ENCODE measurements at regions not wholly inside any gene's neighbourhood (a gene's known extent, or its start where the extent isn't known, plus 50 kb on each side); places are given as distances from the start of the nearest gene placed in this dataset.

- no peak for DNase-seq (ENCODE audit: low read depth in 2 of 2, low spot score in 1 of 2)
Observed at GRCh38 chr2:7951490-7951889, 730.4 kb upstream of the ID2 start.

DNA sequence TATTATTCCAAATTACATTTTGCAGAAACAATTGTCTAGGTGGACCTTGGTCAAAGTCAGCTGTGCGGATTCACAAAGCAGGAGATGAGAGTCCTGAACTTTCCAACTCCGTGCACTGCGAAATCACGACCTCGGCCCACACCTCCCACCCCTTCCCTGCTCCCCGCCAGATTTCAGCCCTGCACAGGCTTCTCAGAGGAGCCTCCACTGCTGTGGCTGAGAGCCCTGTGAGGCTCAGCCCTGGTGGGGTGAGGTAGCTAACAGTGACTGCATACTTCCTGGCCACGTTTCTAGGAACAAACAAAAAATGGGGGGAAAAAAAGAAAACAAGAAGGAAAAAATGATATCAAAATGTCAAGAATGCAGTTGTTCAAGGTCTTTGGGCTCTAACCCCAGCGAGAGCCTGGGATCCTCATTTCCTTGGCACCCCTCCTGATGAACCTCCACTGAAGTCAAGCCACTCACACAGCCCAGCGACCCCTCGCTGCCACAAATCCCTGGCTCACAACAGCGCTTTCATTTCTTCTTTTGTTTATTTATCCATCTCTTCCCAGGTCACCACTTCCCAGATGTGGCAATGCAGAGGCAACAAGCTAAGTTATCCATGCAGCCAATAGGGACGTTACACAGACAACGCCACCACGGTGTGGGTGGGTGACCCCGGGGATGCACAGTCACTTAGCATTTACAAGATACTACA, 729.7 kb upstream of the ID2 start:
- no peak for DNase-seq (ENCODE audit: low read depth in 2 of 2, low spot score in 1 of 2)

DNA sequence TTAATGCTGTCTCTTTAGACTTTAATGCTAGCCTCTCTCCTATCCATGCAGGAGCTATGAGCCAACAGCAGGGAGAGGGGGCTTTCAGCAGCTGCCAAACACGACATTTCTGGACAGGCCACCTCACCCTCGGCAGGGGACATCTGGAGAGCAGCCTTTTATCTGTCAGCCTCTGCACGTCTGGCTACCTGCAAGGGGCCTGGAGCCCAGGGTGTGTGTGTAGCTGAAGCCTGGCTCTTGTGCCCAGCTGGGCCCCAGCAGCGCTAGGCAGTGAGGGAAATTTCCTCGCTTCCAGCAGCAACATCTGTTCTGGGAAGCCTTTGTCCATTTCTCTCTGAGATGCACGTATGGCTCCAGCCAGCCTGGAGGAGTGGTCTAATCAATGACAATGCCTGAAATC, 728.7 kb upstream of the ID2 start:
- no peak for DNase-seq (ENCODE audit: low read depth in 2 of 2, low spot score in 1 of 2)

DNA sequence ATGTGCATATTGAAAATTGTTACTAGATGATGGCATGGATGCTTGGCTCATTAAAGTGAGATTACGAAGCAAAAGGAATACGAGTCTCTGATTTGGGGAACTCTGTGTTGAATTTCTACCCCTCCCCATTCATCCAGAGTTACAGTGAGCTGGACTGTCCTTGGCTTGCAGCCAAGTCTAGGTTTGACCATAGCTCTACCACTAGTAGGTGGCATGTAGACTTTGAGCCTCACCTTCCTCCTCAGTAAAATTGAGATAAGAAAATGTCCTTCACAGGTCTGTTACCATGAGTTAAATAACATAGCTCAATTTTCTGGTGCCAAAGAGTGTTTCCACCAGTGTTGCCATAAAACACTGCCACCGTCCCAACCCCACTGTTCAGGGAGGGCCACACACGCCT, 727.6 kb upstream of the ID2 start:
- no peak for DNase-seq (ENCODE audit: low read depth in 2 of 2, low spot score in 1 of 2)

- DNase-seq (ENCODE audit: low read depth in 2 of 2, low spot score in 1 of 2) = no peak
Observed at GRCh38 chr2:7956126-7956689, 725.6 kb upstream of the ID2 start.

DNA sequence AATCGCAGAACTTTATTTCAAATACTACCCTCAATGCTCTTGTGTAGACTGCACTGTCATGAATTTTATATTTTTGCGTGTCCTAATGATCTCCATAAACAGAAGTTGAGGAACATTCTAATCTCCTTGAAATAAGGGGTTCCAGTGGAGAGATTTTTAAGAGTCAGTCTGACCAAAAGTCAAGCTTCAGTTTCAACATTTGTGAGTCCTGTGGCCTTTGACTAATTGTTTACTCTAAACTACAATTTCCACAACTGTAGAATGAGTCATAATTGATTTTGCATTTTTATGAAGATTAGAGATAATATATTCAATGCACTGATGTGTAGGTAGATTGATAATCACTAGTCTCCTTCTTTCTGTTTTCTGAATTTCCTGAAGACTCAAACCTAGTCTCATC, 720.3 kb upstream of the ID2 start:
- no peak for DNase-seq (ENCODE audit: low read depth in 2 of 2, low spot score in 1 of 2)

DNA sequence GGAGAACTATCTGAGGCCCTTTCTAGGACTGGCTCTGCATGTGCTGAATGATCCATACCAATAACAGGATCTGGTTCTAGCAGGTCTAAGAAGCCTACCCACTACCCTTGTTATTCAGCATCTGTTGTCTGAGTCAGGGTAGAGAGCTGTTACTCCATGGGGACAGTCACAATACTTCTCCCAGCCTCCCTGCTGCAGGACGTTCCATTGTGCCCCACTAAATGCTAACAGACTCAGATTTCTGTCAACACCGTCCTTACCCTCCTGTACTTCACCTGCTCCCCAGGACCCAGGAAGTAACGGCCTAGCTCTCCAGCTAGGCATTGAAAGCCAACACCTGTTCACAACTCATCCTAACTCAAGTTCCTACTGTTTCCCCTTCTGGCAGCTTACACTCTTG, 719.7 kb upstream of the ID2 start:
- no peak for DNase-seq (ENCODE audit: low read depth in 2 of 2, low spot score in 1 of 2)

DNA sequence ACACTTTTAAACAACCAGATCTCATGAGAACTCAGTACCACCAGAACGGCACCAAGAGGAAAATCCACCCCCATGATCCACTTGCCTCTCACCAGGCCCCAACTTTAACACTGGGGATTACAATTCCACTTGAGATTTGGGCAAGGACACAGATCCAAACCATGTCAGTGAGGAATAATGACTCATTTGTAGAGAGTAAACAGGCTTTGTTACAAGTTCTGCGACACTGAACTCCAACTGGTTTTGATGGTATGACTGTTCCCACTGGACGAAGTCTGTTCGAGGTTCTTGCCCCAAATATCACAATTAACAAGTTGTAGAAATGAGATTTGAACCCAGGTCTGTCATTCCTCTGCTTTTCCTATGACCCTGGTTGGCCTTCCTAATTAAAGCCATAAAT, 718.1 kb upstream of the ID2 start:
- no peak for DNase-seq (ENCODE audit: low read depth in 2 of 2, low spot score in 1 of 2)

- DNase-seq (ENCODE audit: low read depth in 2 of 2, low spot score in 1 of 2) = no peak
Observed at GRCh38 chr2:7966032-7966431, 715.8 kb upstream of the ID2 start.

DNA sequence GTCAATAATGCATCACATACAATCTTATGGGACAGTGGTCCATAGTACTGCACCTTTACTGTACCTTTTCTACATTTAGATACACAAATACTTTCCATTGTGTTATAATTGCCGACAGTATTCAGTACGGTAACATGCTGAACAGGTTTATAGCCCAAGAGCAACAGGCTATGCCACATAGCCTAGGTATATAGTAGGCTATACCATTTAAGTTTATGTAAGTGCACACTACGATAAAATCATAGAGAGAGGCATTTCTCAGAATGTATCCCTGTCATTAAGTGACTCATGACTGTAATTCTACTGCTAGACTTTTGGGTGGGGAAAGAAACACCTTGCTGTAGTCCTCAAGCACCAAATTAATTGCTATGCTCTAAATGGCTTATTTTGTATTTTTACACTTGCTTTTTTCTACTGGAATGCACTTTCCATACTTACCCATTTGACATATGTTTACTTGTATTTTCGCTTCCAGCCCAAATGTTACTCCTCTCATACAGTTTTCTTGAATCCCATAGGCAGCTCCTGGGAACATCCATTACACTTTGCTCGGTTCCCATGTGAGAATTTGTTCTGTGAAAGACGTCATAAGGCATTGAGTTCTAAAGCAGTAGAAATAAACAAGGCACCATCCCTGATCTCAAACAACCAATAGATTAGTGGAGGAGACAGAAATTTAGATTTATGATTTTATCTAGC, 714.0 kb upstream of the ID2 start:
- DNase-seq (ENCODE audit: low read depth in 2 of 2, low spot score in 1 of 2) = no peak

GRCh38 chr2:7969756-7970515, 711.9 kb upstream of the ID2 start:
- DNase-seq (ENCODE audit: low read depth in 2 of 2, low spot score in 1 of 2) = no peak

DNA sequence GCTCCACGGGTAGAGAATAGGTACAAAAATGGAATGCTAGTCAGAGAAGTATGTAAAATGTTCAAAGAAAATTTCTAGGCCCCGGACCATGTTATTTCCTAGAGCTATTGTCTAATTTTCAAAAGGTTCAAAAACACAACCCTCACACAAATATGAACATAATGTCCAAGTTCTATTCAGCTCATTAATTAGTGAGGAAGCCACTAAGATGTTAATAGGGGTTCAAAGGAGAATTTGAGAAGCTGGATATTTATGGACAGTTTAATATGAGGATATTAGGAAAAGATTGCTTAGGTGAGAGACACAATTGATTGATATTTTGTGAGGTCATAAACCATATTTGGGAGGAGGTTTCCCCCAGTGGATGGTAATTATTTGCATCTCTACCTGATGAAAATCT, 710.6 kb upstream of the ID2 start:
- no peak for DNase-seq (ENCODE audit: low read depth in 2 of 2, low spot score in 1 of 2)

DNA sequence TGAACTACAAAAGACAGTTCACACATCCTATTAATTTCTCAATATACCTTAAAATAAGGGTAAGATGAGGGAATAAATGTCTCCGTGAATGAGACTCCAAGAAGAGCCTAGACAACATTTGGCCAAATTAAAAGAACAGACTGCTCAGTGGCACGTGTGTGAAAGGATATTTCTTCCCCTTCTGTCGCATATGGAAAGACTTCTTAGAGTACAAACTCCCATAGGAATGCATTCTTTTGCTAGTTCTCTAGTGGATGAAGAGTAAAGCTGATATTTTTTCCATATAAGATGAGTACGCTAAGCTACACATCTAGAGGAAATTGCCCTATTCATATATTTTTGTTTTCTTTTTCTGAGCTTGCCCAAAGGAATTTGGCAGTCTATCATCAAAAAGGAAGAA, 710.0 kb upstream of the ID2 start:
- no peak for DNase-seq (ENCODE audit: low read depth in 2 of 2, low spot score in 1 of 2)

- DNase-seq (ENCODE audit: low read depth in 2 of 2, low spot score in 1 of 2) = no peak
Observed at GRCh38 chr2:7972670-7973069, 709.2 kb upstream of the ID2 start.

- no peak for DNase-seq (ENCODE audit: low read depth in 2 of 2, low spot score in 1 of 2)
Observed at GRCh38 chr2:7973801-7974480, 707.9 kb upstream of the ID2 start.

DNA sequence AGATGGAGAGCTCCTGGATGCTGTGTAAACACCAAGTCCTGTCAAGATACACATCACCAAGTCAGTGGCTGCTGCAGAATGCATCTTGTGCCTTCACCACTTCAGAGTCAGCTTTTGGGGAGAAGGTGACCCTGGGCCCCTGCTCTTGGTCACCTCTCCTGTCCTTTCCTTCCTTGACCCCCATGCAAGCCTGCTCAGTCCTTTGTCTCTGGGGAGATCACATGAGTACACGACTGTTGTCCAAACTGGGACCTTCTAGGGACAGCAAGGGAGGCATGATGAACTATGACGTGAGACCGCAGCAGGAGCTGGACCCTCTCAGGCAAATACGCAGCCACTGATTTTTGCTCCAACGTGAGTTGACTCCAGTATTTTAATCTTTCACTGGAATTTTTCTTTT, 706.9 kb upstream of the ID2 start:
- DNase-seq (ENCODE audit: low read depth in 2 of 2, low spot score in 1 of 2) = no peak

DNA sequence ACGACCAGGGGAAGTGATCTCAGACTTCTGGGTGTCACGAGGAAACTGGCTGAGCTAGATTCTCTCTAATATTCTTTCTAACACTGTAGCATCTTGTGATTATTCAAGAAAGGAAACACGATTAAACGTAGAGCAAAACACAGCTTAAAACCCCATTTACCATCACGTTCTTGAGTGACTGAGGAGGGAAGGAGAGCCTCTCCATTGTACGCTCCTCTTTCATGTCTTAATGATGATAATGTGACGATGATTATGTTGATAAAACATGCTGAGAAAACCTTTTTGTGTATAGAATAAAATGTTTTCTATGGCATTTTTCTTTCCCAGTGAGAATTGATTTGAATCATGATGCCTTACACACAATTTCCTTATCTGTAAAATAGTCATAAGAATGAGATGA, 705.6 kb upstream of the ID2 start:
- DNase-seq (ENCODE audit: low read depth in 2 of 2, low spot score in 1 of 2) = no peak

DNA sequence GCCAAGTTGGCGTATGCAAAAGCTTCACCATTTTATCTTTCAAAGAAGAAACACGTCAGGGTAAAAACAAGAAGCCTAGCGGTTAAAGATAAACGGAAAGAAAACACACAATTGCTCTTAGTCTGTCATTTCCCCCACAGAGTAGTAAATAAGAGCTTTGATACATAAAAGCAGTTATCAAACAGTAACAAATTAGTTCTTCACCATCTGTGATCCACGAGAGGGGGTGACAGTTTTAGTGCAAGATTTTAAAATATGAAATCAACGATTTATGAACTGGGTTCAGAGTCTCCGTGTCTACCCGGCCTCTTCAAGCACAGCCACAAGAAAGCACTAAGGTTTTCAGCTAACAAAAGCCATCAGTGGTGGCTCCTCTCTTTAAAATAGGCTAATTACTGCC, 703.9 kb upstream of the ID2 start:
- no peak for DNase-seq (ENCODE audit: low read depth in 2 of 2, low spot score in 1 of 2)

GRCh38 chr2:7982054-7982453, 699.8 kb upstream of the ID2 start:
- no peak for DNase-seq (ENCODE audit: low read depth in 2 of 2, low spot score in 1 of 2)

DNA sequence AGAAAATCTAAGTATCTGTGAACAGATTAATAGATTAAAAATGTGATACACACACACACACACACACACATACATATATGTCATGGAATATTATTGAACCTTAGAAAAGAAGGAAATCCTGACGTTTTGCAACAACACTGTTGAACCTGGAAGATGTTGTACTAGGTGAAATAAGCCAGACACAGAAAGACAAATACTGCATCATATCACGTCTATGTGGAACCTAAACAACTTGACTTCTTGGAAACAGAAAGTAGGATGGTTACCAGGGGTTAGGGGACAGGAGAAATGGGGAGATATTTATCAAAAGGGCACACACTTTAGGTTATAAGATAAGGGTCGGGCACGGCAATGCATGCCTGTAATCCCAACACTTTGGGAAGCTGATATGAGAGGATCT, 698.4 kb upstream of the ID2 start:
- DNase-seq (ENCODE audit: low read depth in 2 of 2, low spot score in 1 of 2) = no peak

DNA sequence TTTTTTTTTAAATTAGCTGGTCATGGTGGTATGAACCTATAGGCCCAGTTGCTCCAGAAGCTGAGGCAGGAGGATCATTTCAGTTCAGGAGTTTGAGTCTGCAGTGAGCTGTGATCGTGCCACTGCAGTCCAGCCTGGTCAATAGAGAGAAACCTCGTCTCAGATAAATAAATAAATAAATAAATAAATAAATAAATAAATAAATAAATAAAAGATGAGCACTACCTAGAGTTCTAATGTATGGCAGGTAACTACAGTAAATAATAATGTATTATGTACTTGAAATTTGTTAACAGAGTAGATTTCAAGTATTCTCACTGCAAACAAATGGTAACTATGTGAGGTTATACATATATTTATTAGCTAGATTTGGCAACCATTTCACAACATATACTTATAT, 697.9 kb upstream of the ID2 start:
- no peak for DNase-seq (ENCODE audit: low read depth in 2 of 2, low spot score in 1 of 2)

Data from stimulated activated CD8-positive, alpha-beta memory T cell treated with anti-CD3 and anti-CD28 coated beads, Interleukin-4, amount 100 ng/mL, for 4 hours (primary cell).